ENCODE measurements at regions not wholly inside any gene's neighbourhood (a gene's known extent, or its start where the extent isn't known, plus 50 kb on each side); places are given as distances from the start of the nearest gene placed in this dataset.

DNA sequence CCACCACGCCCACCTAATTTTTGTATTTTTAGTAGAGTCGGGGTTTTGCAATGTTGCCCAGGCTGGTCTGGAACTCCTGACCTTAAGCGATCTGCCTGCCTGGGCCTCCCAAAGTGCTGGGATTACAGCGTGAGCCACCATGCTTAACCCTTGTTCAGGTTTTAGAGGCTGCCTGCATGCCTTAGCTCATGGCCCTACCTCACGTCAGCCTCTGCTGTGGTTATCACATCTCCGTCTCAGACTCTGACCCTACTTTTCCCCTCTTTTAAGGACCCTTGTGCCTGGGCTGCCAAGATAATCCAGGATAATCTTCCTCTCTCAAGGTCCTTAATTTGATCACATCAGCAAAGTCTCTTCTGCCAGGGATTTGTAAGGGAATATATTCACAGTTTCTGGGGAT lies 98.2 kb upstream of the PMAIP1 start:
- no peak for TF ChIP-seq CTCF (IDR thresholded peaks at IDR 0.05; ENCODE audit: extremely low read depth in 1 of 2, insufficient read depth in 1 of 2, low read depth in 1 of 2, low read length in 2 of 2)
- TF ChIP-seq POLR2AphosphoS5 (IDR thresholded peaks at IDR 0.05; ENCODE audit: insufficient read depth, low read depth, low read length), result no peak
- TF ChIP-seq JUN (IDR thresholded peaks at IDR 0.05; ENCODE audit: borderline replicate concordance, insufficient read depth, insufficient read length, low read depth), result no peak
- TF ChIP-seq, protein P1, sequence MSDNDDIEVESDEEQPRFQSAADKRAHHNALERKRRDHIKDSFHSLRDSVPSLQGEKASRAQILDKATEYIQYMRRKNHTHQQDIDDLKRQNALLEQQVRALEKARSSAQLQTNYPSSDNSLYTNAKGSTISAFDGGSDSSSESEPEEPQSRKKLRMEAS (IDR thresholded peaks at IDR 0.05; ENCODE audit: insufficient read depth, insufficient read length), result no peak
- TF ChIP-seq POLR2A (IDR thresholded peaks at IDR 0.05; ENCODE audit: low read depth, low read length), result no peak
- no peak for TF ChIP-seq EZH2 (IDR thresholded peaks at IDR 0.05; ENCODE audit: borderline replicate concordance, low read depth, low read length, severe bottlenecking)
- no peak for TF ChIP-seq MYC (IDR thresholded peaks at IDR 0.05; ENCODE audit: low read depth, low read length)
- no peak for TF ChIP-seq FOS (IDR thresholded peaks at IDR 0.05; ENCODE audit: borderline replicate concordance, insufficient read depth, low read length)
- TF ChIP-seq GATA2 (IDR thresholded peaks at IDR 0.05; ENCODE audit: insufficient read depth, insufficient read length, low read depth, low read length), result no peak
